Testis (tissue), 2 donors: ENCODE measurements at regions not wholly inside any gene's neighbourhood (a gene's known extent, or its start where the extent isn't known, plus 50 kb on each side); places are given as distances from the start of the nearest gene placed in this dataset.
A peak's percentile ranks its signal among the peaks of the same experiment; 100 is the strongest.

Source experiments
- DNase-seq: peaks from one replicate; pipeline ENCODE4 v3.0.0-alpha.2; 2019
- H3K27ac ChIP-seq, 2 donors: fragments of 200-600 bp; sonication (generic); one replicate each; pipeline ENCODE4 v1.5.1; 2019
- H3K27me3 ChIP-seq: fragments of 200-600 bp; sonication (generic); one replicate; pipeline ENCODE4 v1.5.1; 2019
- H3K36me3 ChIP-seq: fragments of 200-600 bp; sonication (generic); one replicate; pipeline ENCODE4 v1.5.1; 2017; ENCODE audit warnings: low read depth; ENCODE audit errors: missing control alignments
- H3K4me1 ChIP-seq: fragments of 200-600 bp; sonication (generic); one replicate; pipeline ENCODE4 v1.5.1; 2019
- H3K4me3 ChIP-seq, 2 donors: fragments of 200-600 bp; sonication (generic); one replicate each; pipeline ENCODE4 v1.5.1; 2017 to 2019
- H3K9me3 ChIP-seq: fragments of 200-600 bp; sonication (generic); one replicate; pipeline ENCODE4 v1.5.1; 2017
- POLR2A ChIP-seq: fragments of 450-650 bp; IDR thresholded peaks from one replicate; pipeline ENCODE4 v1.6.1; 2017; ENCODE audit warnings: antibody characterized with exemption, mild to moderate bottlenecking, moderate library complexity
- WGBS, 2 donors: methylation state at CpG; one replicate each; pipeline ENCODE4 v1.1.5; 2018; 5-methylcytosine and 5-hydroxymethylcytosine counted together
- intact Hi-C: fragments of 100-400 bp; cut with DNase I; formaldehyde crosslinking; loops from one replicate; pipeline ENCODE4 v1.15.1; 2023; ENCODE audit warnings: low total_unique reads
- TF ChIP-seq, protein P1 (sequence below), 3 experiments: fragments of 450-650 bp in 2 of 3; fragments of 200-600 bp in 1 of 3; sonication (generic) in 1 of 3; IDR thresholded peaks; one replicate each; pipeline ENCODE4 v1.5.1; 2016 to 2019; ENCODE audit warnings: antibody characterized with exemption in 3 of 3, mild to moderate bottlenecking in 2 of 3, moderate library complexity in 1 of 3

DNA sequence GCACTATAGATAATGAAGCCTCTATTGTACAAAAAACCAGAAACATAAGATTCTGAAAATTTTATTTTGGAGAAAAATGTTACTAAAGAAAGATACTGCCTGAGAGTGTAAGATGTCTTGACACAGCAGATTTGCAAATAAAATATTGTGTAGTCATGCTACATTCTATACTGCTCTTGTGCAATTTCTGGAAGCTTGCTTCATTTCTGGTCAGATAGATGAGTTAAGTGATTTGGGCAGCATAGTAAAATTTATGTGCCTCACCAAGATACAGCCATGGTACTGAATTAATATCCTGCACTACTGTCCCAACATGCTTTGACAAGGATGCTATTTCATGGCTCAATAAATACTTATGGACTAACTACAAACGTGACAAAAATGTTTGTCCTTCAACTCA, 55.1 kb upstream of the STARD13 start:
- Histone ChIP-seq H3K9me3 (no peaks in the 10 kb centered on the region), H3K36me3 (no peaks in the 10 kb centered on the region), H3K4me3 (no peak overlapping the region), H3K27ac (no peak overlapping the region), H3K4me1 (no peaks in the 10 kb centered on the region), H3K27me3 (no peaks in the 10 kb centered on the region)
- no peak for DNase-seq
- intact Hi-C loops: no loop called here
- TF ChIP-seq POLR2A: no peak
- TF ChIP-seq, protein P1, sequence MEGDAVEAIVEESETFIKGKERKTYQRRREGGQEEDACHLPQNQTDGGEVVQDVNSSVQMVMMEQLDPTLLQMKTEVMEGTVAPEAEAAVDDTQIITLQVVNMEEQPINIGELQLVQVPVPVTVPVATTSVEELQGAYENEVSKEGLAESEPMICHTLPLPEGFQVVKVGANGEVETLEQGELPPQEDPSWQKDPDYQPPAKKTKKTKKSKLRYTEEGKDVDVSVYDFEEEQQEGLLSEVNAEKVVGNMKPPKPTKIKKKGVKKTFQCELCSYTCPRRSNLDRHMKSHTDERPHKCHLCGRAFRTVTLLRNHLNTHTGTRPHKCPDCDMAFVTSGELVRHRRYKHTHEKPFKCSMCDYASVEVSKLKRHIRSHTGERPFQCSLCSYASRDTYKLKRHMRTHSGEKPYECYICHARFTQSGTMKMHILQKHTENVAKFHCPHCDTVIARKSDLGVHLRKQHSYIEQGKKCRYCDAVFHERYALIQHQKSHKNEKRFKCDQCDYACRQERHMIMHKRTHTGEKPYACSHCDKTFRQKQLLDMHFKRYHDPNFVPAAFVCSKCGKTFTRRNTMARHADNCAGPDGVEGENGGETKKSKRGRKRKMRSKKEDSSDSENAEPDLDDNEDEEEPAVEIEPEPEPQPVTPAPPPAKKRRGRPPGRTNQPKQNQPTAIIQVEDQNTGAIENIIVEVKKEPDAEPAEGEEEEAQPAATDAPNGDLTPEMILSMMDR (IDR thresholded peaks at IDR 0.05): no peak
- WGBS, 2 donors: 41 to 48% methylated on average over 1 of the region's 1 CpG

DNA sequence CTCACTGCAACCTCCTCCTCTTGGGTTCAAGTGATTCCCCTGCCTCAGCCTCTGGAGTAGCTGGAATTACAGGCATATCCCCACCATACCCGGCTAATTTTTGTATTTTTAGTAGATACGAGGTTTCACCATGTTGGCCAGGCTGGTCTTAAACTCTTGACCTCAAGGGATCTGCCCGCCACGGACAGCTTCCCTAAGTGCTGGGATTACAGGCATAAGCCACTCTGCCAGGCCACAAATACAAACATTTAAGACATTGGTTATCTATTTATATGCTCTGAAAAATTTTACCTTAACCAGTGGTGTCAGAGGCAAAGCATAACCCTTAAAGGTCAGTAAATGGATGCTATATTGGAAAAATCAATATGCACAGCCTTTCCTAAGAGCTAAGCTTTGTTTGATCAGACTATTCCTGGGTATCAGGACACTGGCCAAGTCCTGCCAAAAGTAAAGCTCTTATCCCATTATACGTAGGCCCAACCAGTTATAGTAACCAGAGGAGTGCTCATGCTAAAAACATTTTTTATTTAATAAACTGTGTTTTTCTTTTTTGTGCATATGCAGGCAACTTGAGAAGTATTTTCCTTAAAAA, 56.4 kb upstream of the STARD13 start:
- DNase-seq: no peak
- no peaks in the 10 kb centered on the region for H3K36me3 ChIP-seq
- no peaks in the 10 kb centered on the region for H3K27me3 ChIP-seq
- intact Hi-C loops: no loop called here
- no peak overlapping the region for H3K4me3 ChIP-seq
- no peak overlapping the region for H3K27ac ChIP-seq
- H3K4me1 ChIP-seq: no peaks in the 10 kb centered on the region
- WGBS, 2 donors: 88 to 92% methylated on average over 5 of the region's 5 CpGs
- no peaks in the 10 kb centered on the region for H3K9me3 ChIP-seq
- TF ChIP-seq POLR2A: no peak
- TF ChIP-seq, protein P1 (IDR thresholded peaks at IDR 0.05): no peak

DNA sequence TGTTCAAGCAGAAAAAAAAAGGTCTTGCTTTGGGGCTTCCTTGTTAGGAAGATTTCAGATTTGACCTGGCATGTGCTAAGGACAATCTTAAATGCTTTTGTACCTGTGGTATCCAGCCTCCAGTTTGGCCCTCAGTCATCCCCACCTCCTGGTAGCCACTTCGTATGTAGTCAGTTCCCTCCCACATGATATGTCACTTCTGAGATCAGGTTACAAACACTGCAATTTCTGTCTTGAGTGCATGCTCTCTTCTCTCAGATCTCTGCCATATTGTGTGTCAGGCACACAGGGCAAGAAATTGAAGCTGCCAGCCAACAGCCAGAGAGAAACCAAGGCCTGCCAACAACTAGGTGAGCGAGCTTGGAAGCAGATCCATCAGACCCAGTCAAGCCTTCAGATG, 60.3 kb upstream of the STARD13 start:
- DNase-seq: no peak
- intact Hi-C loops: no loop called here

DNA sequence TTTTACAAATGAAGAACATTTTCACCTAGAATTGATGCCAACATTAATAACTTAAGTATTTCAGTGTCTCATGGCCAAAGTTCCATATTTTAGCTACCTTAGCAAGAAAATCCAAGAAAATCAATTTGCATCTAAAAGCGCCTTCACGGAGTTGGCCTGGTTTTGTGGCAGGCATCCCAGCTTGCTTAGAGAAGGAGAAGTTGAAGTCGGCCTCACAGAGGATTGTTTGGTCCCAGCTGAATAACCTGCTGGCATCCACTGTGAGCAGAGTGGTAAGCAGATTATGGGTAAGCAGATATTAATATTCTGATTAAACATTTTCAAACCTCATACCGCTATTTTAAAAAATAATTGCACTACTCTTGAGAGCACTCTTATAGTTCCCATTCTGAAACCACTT, 62.3 kb upstream of the STARD13 start:
- no peak for DNase-seq
- no peak for TF ChIP-seq POLR2A
- TF ChIP-seq, protein P1 (IDR thresholded peaks at IDR 0.05): no peak
- Histone ChIP-seq H3K36me3 (no peaks in the 10 kb centered on the region), H3K27ac (no peak overlapping the region), H3K4me1 (no peaks in the 10 kb centered on the region), H3K4me3 (no peak overlapping the region), H3K27me3 (no peaks in the 10 kb centered on the region), H3K9me3 (no peaks in the 10 kb centered on the region)
- WGBS, 2 donors: 70 to 75% methylated on average over 4 of the region's 4 CpGs
- intact Hi-C loops: no loop called here

More for the DNA sequence above, 60.3 kb upstream of the STARD13 start:
- 77 to 100% methylated on average over 1 to 2 of the region's 2 CpGs for WGBS, 2 donors
- TF ChIP-seq, protein P1 (IDR thresholded peaks at IDR 0.05): no peak
- no peak for TF ChIP-seq POLR2A
- Histone ChIP-seq H3K4me3 (no peak overlapping the region), H3K36me3 (no peaks in the 10 kb centered on the region), H3K4me1 (no peaks in the 10 kb centered on the region), H3K27me3 (no peaks in the 10 kb centered on the region), H3K9me3 (no peaks in the 10 kb centered on the region), H3K27ac (no peak overlapping the region)

DNA sequence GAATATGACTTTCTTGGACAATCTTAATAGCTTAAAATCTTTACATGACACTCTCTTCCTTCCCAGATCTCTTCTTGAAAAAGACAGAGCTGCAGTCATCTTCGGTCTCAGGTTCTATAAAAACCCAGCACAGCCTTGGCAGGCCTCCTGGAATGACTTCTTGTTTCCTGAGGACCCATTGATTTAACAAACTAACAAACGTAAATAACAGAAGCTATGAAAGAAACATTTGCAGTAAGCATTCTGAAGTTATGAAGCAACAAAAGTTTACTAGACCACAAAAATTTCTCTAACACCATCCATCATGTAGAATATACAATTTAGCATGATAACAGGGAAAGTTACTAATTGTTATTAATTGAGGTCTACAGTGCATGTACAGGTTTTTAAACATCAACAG, 62.8 kb upstream of the STARD13 start:
- intact Hi-C loops: no loop called here
- H3K9me3 ChIP-seq: no peaks in the 10 kb centered on the region
- peak overlapping the region in 1 of 2 donors; percentile 90 for H3K27ac ChIP-seq
- TF ChIP-seq, protein P1 (IDR thresholded peaks at IDR 0.05): no peak
- TF ChIP-seq POLR2A: no peak
- no peaks in the 10 kb centered on the region for H3K27me3 ChIP-seq
- H3K4me3 ChIP-seq: no peak overlapping the region
- H3K36me3 ChIP-seq: no peaks in the 10 kb centered on the region
- DNase-seq: no peak
- 58 to 80% methylated on average over 2 of the region's 2 CpGs for WGBS, 2 donors
- no peaks in the 10 kb centered on the region for H3K4me1 ChIP-seq
